ENCODE measurements at regions not wholly inside any gene's neighbourhood (a gene's known extent, or its start where the extent isn't known, plus 50 kb on each side); places are given as distances from the start of the nearest gene placed in this dataset.
"Not testable (repeated sequence)": the region's sequence is repeated elsewhere in the genome, so short reads cannot be mapped to it uniquely, and the experiment has no call there.

GRCh38 chr16:29129458-29130038 is 144.7 kb downstream of the LAT start:
- not testable (repeated sequence) for H3K4me1 Mint-ChIP-seq; H3K4me3 Mint-ChIP-seq; DNase-seq; H3K27me3 Mint-ChIP-seq; H3K27ac Mint-ChIP-seq; ATAC-seq; H3K36me3 Mint-ChIP-seq (ENCODE audit: low read depth); H3K9me3 Mint-ChIP-seq

- H3K9me3 Mint-ChIP-seq; H3K4me3 Mint-ChIP-seq; DNase-seq; H3K36me3 Mint-ChIP-seq (ENCODE audit: low read depth); H3K27me3 Mint-ChIP-seq; H3K4me1 Mint-ChIP-seq; H3K27ac Mint-ChIP-seq; ATAC-seq: not testable (repeated sequence)
Measured at GRCh38 chr16:29128732-29129457, 144.0 kb downstream of the LAT start.

- not testable (repeated sequence) for H3K27ac Mint-ChIP-seq; H3K4me3 Mint-ChIP-seq; H3K27me3 Mint-ChIP-seq; H3K9me3 Mint-ChIP-seq; H3K4me1 Mint-ChIP-seq; H3K36me3 Mint-ChIP-seq (ENCODE audit: low read depth); DNase-seq; ATAC-seq
Measured at GRCh38 chr16:29127806-29128420, 143.1 kb downstream of the LAT start.

- H3K4me3 Mint-ChIP-seq = no peak overlapping the region
- ATAC-seq (no peak), DNase-seq (no peak)
- H3K4me1 Mint-ChIP-seq = peaks cover 4% of the 10 kb centered on the region
- peaks cover 4% of the 10 kb centered on the region for H3K36me3 Mint-ChIP-seq (ENCODE audit: low read depth)
- H3K9me3 Mint-ChIP-seq = no peaks in the 10 kb centered on the region
- peak overlapping the region; percentile 29 for H3K27ac Mint-ChIP-seq
- no peaks in the 10 kb centered on the region for H3K27me3 Mint-ChIP-seq
Measured at GRCh38 chr16:29126616-29127015, 141.8 kb downstream of the LAT start.

- Mint-ChIP-seq H3K27me3 (no peaks in the 10 kb centered on the region), H3K4me3 (no peak overlapping the region), H3K27ac (peak overlapping the region; percentile 29), H3K36me3 (ENCODE audit: low read depth) (peaks cover 9% of the 10 kb centered on the region), H3K9me3 (no peaks in the 10 kb centered on the region), H3K4me1 (peaks cover 4% of the 10 kb centered on the region)
- ATAC-seq (peak; percentile 43), DNase-seq (no peak)
Measured at GRCh38 chr16:29126057-29126494, 141.2 kb downstream of the LAT start.

GRCh38 chr16:29124828-29125227 is 140.0 kb downstream of the LAT start:
- H3K27me3 Mint-ChIP-seq = no peaks in the 10 kb centered on the region
- H3K4me1 Mint-ChIP-seq = peaks cover 6% of the 10 kb centered on the region
- H3K9me3 Mint-ChIP-seq = no peaks in the 10 kb centered on the region
- H3K4me3 Mint-ChIP-seq = no peak overlapping the region
- no peak overlapping the region for H3K27ac Mint-ChIP-seq
- DNase-seq (no peak), ATAC-seq (no peak)
- peaks cover 9% of the 10 kb centered on the region for H3K36me3 Mint-ChIP-seq (ENCODE audit: low read depth)

GRCh38 chr16:29124162-29124561 is 139.3 kb downstream of the LAT start:
- not testable (repeated sequence) for H3K9me3 Mint-ChIP-seq; H3K4me1 Mint-ChIP-seq; ATAC-seq; H3K27me3 Mint-ChIP-seq; H3K27ac Mint-ChIP-seq; H3K36me3 Mint-ChIP-seq (ENCODE audit: low read depth); H3K4me3 Mint-ChIP-seq; DNase-seq

- not testable (repeated sequence) for ATAC-seq, H3K4me3 Mint-ChIP-seq, H3K9me3 Mint-ChIP-seq, DNase-seq, H3K27ac Mint-ChIP-seq, H3K27me3 Mint-ChIP-seq
- Mint-ChIP-seq H3K36me3 (ENCODE audit: low read depth) (peaks cover 30% of the 10 kb centered on the region), H3K4me1 (peaks cover 27% of the 10 kb centered on the region)
Measured at GRCh38 chr16:29120680-29121079, 135.8 kb downstream of the LAT start.

- not testable (repeated sequence) for DNase-seq, H3K27ac Mint-ChIP-seq, H3K9me3 Mint-ChIP-seq, H3K27me3 Mint-ChIP-seq, ATAC-seq, H3K4me3 Mint-ChIP-seq
- peaks cover 45% of the 10 kb centered on the region for H3K4me1 Mint-ChIP-seq
- peaks cover 45% of the 10 kb centered on the region for H3K36me3 Mint-ChIP-seq (ENCODE audit: low read depth)
Measured at GRCh38 chr16:29118301-29118957, 133.6 kb downstream of the LAT start.

- no peaks in the 10 kb centered on the region for H3K27me3 Mint-ChIP-seq
- peaks cover 47% of the 10 kb centered on the region for H3K4me1 Mint-ChIP-seq
- no peak for ATAC-seq
- H3K27ac Mint-ChIP-seq = no peak overlapping the region
- DNase-seq = no peak
- no peak overlapping the region for H3K4me3 Mint-ChIP-seq
- H3K9me3 Mint-ChIP-seq = no peaks in the 10 kb centered on the region
- H3K36me3 Mint-ChIP-seq (ENCODE audit: low read depth) = peaks cover 49% of the 10 kb centered on the region
Measured at GRCh38 chr16:29117631-29118030, 132.8 kb downstream of the LAT start.

GRCh38 chr16:29116980-29117379 is 132.1 kb downstream of the LAT start:
- Mint-ChIP-seq H3K4me3 (no peak overlapping the region), H3K27me3 (no peaks in the 10 kb centered on the region), H3K9me3 (no peaks in the 10 kb centered on the region), H3K36me3 (ENCODE audit: low read depth) (peaks cover 51% of the 10 kb centered on the region), H3K4me1 (peaks cover 53% of the 10 kb centered on the region), H3K27ac (peak overlapping the region; percentile 83)
- DNase-seq = no peak
- no peak for ATAC-seq

- peaks cover 58% of the 10 kb centered on the region for H3K4me1 Mint-ChIP-seq
- not testable (repeated sequence) for DNase-seq, H3K27me3 Mint-ChIP-seq, H3K9me3 Mint-ChIP-seq, ATAC-seq, H3K4me3 Mint-ChIP-seq
- peak overlapping the region; percentile 83 for H3K27ac Mint-ChIP-seq
- peaks cover 48% of the 10 kb centered on the region for H3K36me3 Mint-ChIP-seq (ENCODE audit: low read depth)
Measured at GRCh38 chr16:29116207-29116606, 131.4 kb downstream of the LAT start.

GRCh38 chr16:29115802-29116141 is 130.9 kb downstream of the LAT start:
- Mint-ChIP-seq H3K36me3 (ENCODE audit: low read depth) (peaks cover 46% of the 10 kb centered on the region), H3K27ac (peak overlapping the region; percentile 83), H3K4me1 (peaks cover 60% of the 10 kb centered on the region)
- H3K27me3 Mint-ChIP-seq, DNase-seq, H3K9me3 Mint-ChIP-seq, H3K4me3 Mint-ChIP-seq: not testable (repeated sequence)
- ATAC-seq = peak; percentile 83

- H3K9me3 Mint-ChIP-seq, H3K27me3 Mint-ChIP-seq: not testable (repeated sequence)
- Mint-ChIP-seq H3K27ac (peak overlapping the region; percentile 83), H3K4me3 (peak overlapping the region; percentile 52), H3K36me3 (ENCODE audit: low read depth) (peaks cover 46% of the 10 kb centered on the region), H3K4me1 (peaks cover 60% of the 10 kb centered on the region)
- DNase-seq (peak; percentile 57), ATAC-seq (peak; percentile 68)
Measured at GRCh38 chr16:29114989-29115801, 130.3 kb downstream of the LAT start.
